Esophagus squamous epithelium (tissue), 4 donors: ENCODE measurements at regions not wholly inside any gene's neighbourhood (a gene's known extent, or its start where the extent isn't known, plus 50 kb on each side); places are given as distances from the start of the nearest gene placed in this dataset.
"Not testable (repeated sequence)": the region's sequence is repeated elsewhere in the genome, so short reads cannot be mapped to it uniquely, and the experiment has no call there.

ENCODE experiments used
- POLR2A ChIP-seq, 4 donors: fragments of 450-650 bp; IDR thresholded peaks; one replicate each; pipeline ENCODE4 v1.6.1; 2017; ENCODE audit warnings: antibody characterized with exemption in 4 of 4, mild to moderate bottlenecking in 4 of 4, moderate library complexity in 3 of 4
- TF ChIP-seq, protein P1 (sequence below), 6 experiments: fragments of 450-650 bp in 4 of 6; fragments of 200-600 bp in 2 of 6; sonication (generic) in 2 of 6; IDR thresholded peaks; one replicate each; pipeline ENCODE4 v1.5.1; 2016 to 2019; ENCODE audit warnings: antibody characterized with exemption in 6 of 6, mild to moderate bottlenecking in 4 of 6, moderate library complexity in 4 of 6

DNA sequence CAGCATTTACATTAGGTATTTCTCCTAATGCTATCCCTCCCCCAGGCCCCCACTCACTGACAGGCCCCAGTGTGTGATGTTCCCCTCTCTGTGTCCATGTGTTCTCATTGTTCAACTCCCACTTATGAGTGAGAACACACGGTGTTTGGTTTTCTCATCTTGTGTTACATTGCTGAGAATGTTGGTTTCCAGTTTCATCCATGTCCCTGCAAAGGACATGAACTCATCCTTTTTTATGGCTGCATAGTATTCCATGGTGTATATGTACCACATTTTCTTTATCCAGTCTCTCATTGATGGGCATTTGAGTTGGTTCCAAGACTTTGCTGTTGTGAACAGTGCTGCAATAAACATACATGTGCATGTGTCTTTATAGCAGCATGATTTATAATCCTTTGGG lies 73.0 kb upstream of the PAK3 start:
- TF ChIP-seq, protein P1, sequence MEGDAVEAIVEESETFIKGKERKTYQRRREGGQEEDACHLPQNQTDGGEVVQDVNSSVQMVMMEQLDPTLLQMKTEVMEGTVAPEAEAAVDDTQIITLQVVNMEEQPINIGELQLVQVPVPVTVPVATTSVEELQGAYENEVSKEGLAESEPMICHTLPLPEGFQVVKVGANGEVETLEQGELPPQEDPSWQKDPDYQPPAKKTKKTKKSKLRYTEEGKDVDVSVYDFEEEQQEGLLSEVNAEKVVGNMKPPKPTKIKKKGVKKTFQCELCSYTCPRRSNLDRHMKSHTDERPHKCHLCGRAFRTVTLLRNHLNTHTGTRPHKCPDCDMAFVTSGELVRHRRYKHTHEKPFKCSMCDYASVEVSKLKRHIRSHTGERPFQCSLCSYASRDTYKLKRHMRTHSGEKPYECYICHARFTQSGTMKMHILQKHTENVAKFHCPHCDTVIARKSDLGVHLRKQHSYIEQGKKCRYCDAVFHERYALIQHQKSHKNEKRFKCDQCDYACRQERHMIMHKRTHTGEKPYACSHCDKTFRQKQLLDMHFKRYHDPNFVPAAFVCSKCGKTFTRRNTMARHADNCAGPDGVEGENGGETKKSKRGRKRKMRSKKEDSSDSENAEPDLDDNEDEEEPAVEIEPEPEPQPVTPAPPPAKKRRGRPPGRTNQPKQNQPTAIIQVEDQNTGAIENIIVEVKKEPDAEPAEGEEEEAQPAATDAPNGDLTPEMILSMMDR (IDR thresholded peaks at IDR 0.05) = not testable (repeated sequence)
- TF ChIP-seq POLR2A (IDR thresholded peaks at IDR 0.05) = not testable (repeated sequence)
